IMR-90 (cell line): ENCODE measurements at regions not wholly inside any gene's neighbourhood (a gene's known extent, or its start where the extent isn't known, plus 50 kb on each side); places are given as distances from the start of the nearest gene placed in this dataset.

Source experiments
- ATAC-seq: fragments of 200-7000 bp; cut with Tn5 transposase; 2 replicates; pipeline ENCODE4 v1.9.1; 2020; ENCODE audit warnings: low read depth, mild to moderate bottlenecking, moderate library complexity
- BruUV-seq: library from RNA; stranded (reverse); fragments of 400-500 nt; replicated peaks from 2 replicates; lab custom pipeline; 2021; lab: Mats Ljungman, UMichigan
- CTCF ChIA-PET: fragments of 300-600 bp; formaldehyde crosslinking; extraction: SDS; loops from one replicate; lab custom pipeline; 2021; ENCODE audit warnings: antibody characterized with exemption; lab: Yijun Ruan, JAX
- POLR2A ChIA-PET: fragments of 300-600 bp; sonication (Branson Sonifier 250); formaldehyde crosslinking; loops from one replicate; lab custom pipeline; 2022; ENCODE audit warnings: antibody characterized with exemption; ENCODE audit not compliant: unreplicated experiment; lab: Charles Lee
- DNase-seq: peaks from one replicate; pipeline ENCODE4 v3.0.0; 2013
- H2AFZ ChIP-seq: replicated peaks from 2 replicates; pipeline ENCODE3; 2013; ENCODE audit warnings: low read length, mild to moderate bottlenecking; ENCODE audit not compliant: poor library complexity
- H2AK5ac ChIP-seq: 2 replicates; pipeline ENCODE4 v1.6.1; 2013; ENCODE audit warnings: low read depth, low read length, inconsistent platforms
- H2AK9ac ChIP-seq: replicated peaks from 2 replicates; pipeline ENCODE3; 2013; ENCODE audit warnings: mild to moderate bottlenecking, low read depth, low read length, moderate library complexity; ENCODE audit not compliant: poor library complexity
- H2BK120ac ChIP-seq: 2 replicates; pipeline ENCODE4 v1.6.1; 2013; ENCODE audit warnings: low read depth, low read length, inconsistent platforms
- H2BK15ac ChIP-seq: 3 replicates; pipeline ENCODE4 v1.6.1; 2013; ENCODE audit warnings: low read depth, low read length, inconsistent platforms
- H2BK20ac ChIP-seq: 2 replicates; pipeline ENCODE4 v1.6.1; 2013; ENCODE audit warnings: low read depth, mild to moderate bottlenecking, inconsistent platforms, low read length, moderate library complexity
- H2BK5ac ChIP-seq: 2 replicates; pipeline ENCODE4 v1.6.1; 2013; ENCODE audit warnings: mild to moderate bottlenecking, low read depth, low read length, inconsistent platforms; ENCODE audit not compliant: poor library complexity, severe bottlenecking
- H3K14ac ChIP-seq: replicated peaks from 2 replicates; pipeline ENCODE4 v1.6.1; 2013; ENCODE audit warnings: low read depth, low read length, inconsistent platforms
- H3K18ac ChIP-seq: 2 replicates; pipeline ENCODE4 v1.6.1; 2013; ENCODE audit warnings: low read depth, low read length, control low read depth
- H3K23ac ChIP-seq: 2 replicates; pipeline ENCODE4 v1.6.1; 2013; ENCODE audit warnings: low read depth, low read length, inconsistent platforms
- H3K27ac ChIP-seq: 2 replicates; pipeline ENCODE4 v1.5.1; 2013; ENCODE audit warnings: mild to moderate bottlenecking, control low read depth, low read length; ENCODE audit not compliant: insufficient read depth
- H3K27me3 ChIP-seq: 2 replicates; pipeline ENCODE4 v1.6.1; 2013; ENCODE audit warnings: low read length; ENCODE audit not compliant: control insufficient read depth, insufficient read depth
- H3K36me3 ChIP-seq: 2 replicates; pipeline ENCODE4 v1.6.1; 2013; ENCODE audit warnings: low read length, mixed read lengths; ENCODE audit not compliant: control insufficient read depth, insufficient read depth
- H3K4ac ChIP-seq: 2 replicates; pipeline ENCODE4 v1.6.1; 2013; ENCODE audit warnings: low read depth, low read length, inconsistent platforms
- H3K4me1 ChIP-seq: 2 replicates; pipeline ENCODE4 v1.6.1; 2013; ENCODE audit warnings: low read length, mixed read lengths; ENCODE audit not compliant: control insufficient read depth, insufficient read depth
- H3K4me2 ChIP-seq: 2 replicates; pipeline ENCODE4 v1.6.1; 2013; ENCODE audit warnings: low read depth, mild to moderate bottlenecking, control low read depth, low read length, moderate library complexity
- H3K4me3 ChIP-seq: 2 replicates; pipeline ENCODE4 v1.5.1; 2013; ENCODE audit warnings: low read depth, mild to moderate bottlenecking, control low read depth, low read length, moderate library complexity; ENCODE audit not compliant: insufficient read depth
- H3K56ac ChIP-seq: 2 replicates; pipeline ENCODE4 v1.6.1; 2013; ENCODE audit warnings: low read length, inconsistent platforms; ENCODE audit not compliant: insufficient read depth; ENCODE audit errors: extremely low read depth
- H3K79me1 ChIP-seq, 2 experiments: 2 replicates each; pipeline ENCODE4 v1.6.1; 2013; ENCODE audit warnings: low read length in 2 of 2, inconsistent platforms in 1 of 2, low read depth in 1 of 2
- H3K9ac ChIP-seq: 2 replicates; pipeline ENCODE4 v1.6.1; 2013; ENCODE audit warnings: low read depth, low read length, control low read depth
- H3K9me1 ChIP-seq: 2 replicates; pipeline ENCODE4 v1.6.1; 2013; ENCODE audit warnings: low read length, inconsistent platforms; ENCODE audit not compliant: insufficient read depth
- H3K9me3 ChIP-seq: 2 replicates; pipeline ENCODE4 v1.6.1; 2013; ENCODE audit warnings: low read length; ENCODE audit not compliant: control insufficient read depth, insufficient read depth
- H4K20me1 ChIP-seq: 2 replicates; pipeline ENCODE4 v1.6.1; 2013; ENCODE audit warnings: low read length, inconsistent platforms; ENCODE audit not compliant: insufficient read depth
- H4K5ac ChIP-seq: 2 replicates; pipeline ENCODE4 v1.6.1; 2013; ENCODE audit warnings: mild to moderate bottlenecking, low read depth, low read length, control low read depth
- H4K8ac ChIP-seq, 2 experiments: 2 replicates each; pipeline ENCODE4 v1.6.1; 2013; ENCODE audit warnings: low read depth in 2 of 2, low read length in 2 of 2, control low read depth in 1 of 2, inconsistent platforms in 1 of 2
- H4K91ac ChIP-seq: 2 replicates; pipeline ENCODE4 v1.6.1; 2013; ENCODE audit warnings: low read depth, low read length, inconsistent platforms; ENCODE audit not compliant: insufficient read depth
- BHLHE40 ChIP-seq: fragments of 150-350 bp; IDR thresholded peaks from 2 replicates; pipeline ENCODE4 v1.6.1; 2016; ENCODE audit warnings: mild to moderate bottlenecking, low read depth, low read length
- CEBPB ChIP-seq: IDR thresholded peaks from 2 replicates; pipeline ENCODE4 v1.6.1; 2012; ENCODE audit warnings: low read depth, low read length, improper control_type of control experiment
- CHD1 ChIP-seq: IDR thresholded peaks from 2 replicates; pipeline ENCODE4 v1.6.1; 2012; ENCODE audit warnings: low read depth, low read length, improper control_type of control experiment
- FOS ChIP-seq: fragments of 150-350 bp; IDR thresholded peaks from 2 replicates; pipeline ENCODE4 v1.6.1; 2016; ENCODE audit warnings: low read depth, low read length
- MAFK ChIP-seq: IDR thresholded peaks from 2 replicates; pipeline ENCODE4 v1.6.1; 2012; ENCODE audit warnings: low read depth, low read length, improper control_type of control experiment
- MAZ ChIP-seq: IDR thresholded peaks from 2 replicates; pipeline ENCODE4 v1.6.1; 2012; ENCODE audit warnings: low read depth, mild to moderate bottlenecking, low read length, improper control_type of control experiment, moderate library complexity, borderline replicate concordance
- MXI1 ChIP-seq: IDR thresholded peaks from 2 replicates; pipeline ENCODE4 v1.6.1; 2012; ENCODE audit warnings: low read depth, mild to moderate bottlenecking, low read length, moderate library complexity, borderline replicate concordance
- NFE2L2 ChIP-seq: fragments of 150-350 bp; IDR thresholded peaks from 2 replicates; pipeline ENCODE4 v1.6.1; 2016; ENCODE audit warnings: low read depth, mild to moderate bottlenecking, low read length
- POLR2A ChIP-seq: IDR thresholded peaks from 2 replicates; pipeline ENCODE4 v1.6.1; 2012; ENCODE audit warnings: mild to moderate bottlenecking, low read depth, low read length
- RAD21 ChIP-seq: IDR thresholded peaks from 2 replicates; pipeline ENCODE4 v1.6.1; 2012; ENCODE audit warnings: low read length, improper control_type of control experiment
- RCOR1 ChIP-seq: IDR thresholded peaks from 2 replicates; pipeline ENCODE4 v1.6.1; 2012; ENCODE audit warnings: mild to moderate bottlenecking, low read length, improper control_type of control experiment; ENCODE audit not compliant: insufficient replicate concordance
- RFX5 ChIP-seq: IDR thresholded peaks from 2 replicates; pipeline ENCODE4 v1.8.0; 2012; ENCODE audit warnings: low read depth, mild to moderate bottlenecking, low read length, moderate library complexity
- SMC3 ChIP-seq: fragments of 150-350 bp; IDR thresholded peaks from 2 replicates; pipeline ENCODE4 v1.6.1; 2016; ENCODE audit warnings: low read depth, mild to moderate bottlenecking, antibody characterized with exemption, low read length, moderate library complexity
- WGBS, 2 experiments: methylation state at CpG; one replicate each; pipeline versions ENCODE4 v1.1.5 to v1.1.7; 2013; ENCODE audit warnings: missing lambda C conversion rate in 2 of 2; ENCODE audit not compliant: insufficient read length in 1 of 2; ENCODE audit errors: extremely low coverage in 2 of 2; 5-methylcytosine and 5-hydroxymethylcytosine counted together
- dilution Hi-C: fragments of 300-500 bp; cut with HindIII; formaldehyde crosslinking; loops from one replicate; pipeline ENCODE4 v1.14.3; 2018; ENCODE audit warnings: low sequenced_read_pairs; ENCODE audit not compliant: unreplicated experiment
- in situ Hi-C: fragments of 300-500 bp; cut with MboI; formaldehyde crosslinking; loops from 3 replicates; pipeline ENCODE4 v1.14.3; 2019; ENCODE audit warnings: low sequenced_read_pairs, inconsistent platforms, mixed read lengths
- intact Hi-C: fragments of 100-400 bp; cut with micrococcal nuclease; formaldehyde crosslinking; loops from 2 replicates; pipeline ENCODE4 v1.10.0; 2022
- TF ChIP-seq, protein P1 (sequence below): fragments of 150-350 bp; IDR thresholded peaks from 2 replicates; pipeline ENCODE4 v1.6.1; 2016; ENCODE audit warnings: low read depth, mild to moderate bottlenecking, low read length, moderate library complexity, borderline replicate concordance
- TF ChIP-seq, protein P2 (sequence below): conservative IDR thresholded peaks from 2 replicates; pipeline ENCODE4 v1.5.1; 2012; ENCODE audit warnings: mild to moderate bottlenecking, low read depth, low read length, improper control_type of control experiment
- TF ChIP-seq, protein P3 (sequence below): fragments of 150-350 bp; IDR thresholded peaks from 2 replicates; pipeline ENCODE4 v1.6.1; 2017; ENCODE audit warnings: mild to moderate bottlenecking, antibody characterized with exemption, low read length, low read depth

DNA sequence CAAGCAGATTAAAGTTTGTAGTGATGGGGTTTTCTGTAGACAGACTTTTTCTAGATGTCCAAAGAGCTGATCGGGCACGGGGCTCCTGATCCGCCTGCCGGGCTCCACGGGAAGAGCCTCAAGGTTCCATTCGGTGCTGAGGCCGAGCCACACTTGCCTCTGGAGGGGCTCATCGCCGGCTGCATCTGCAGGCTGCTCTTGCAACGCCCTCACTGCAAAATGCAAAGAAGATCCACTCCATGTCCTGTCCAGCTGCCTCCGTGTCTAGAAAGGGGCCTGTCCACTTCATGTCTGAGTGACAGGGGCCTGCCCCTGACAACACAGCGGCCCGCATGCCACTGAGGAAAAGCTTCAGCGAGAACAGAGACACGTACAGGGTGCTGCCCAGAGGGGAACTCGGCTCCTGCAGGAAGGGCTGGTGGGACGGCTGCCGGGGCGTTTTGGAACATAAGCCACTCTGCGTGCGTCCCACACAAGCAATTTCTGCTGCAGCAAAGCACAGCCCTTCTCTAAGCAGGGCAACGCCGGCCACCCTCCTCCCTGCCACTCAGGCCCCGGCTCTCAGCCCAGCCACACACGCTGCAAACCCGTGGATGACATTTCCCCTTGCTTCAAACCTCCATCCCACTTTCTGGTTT is 53.6 kb upstream of the CTDP1 start:
- Histone ChIP-seq H4K91ac (no peak overlapping the region), H2BK5ac (no peak overlapping the region), H3K4ac (no peak overlapping the region), H3K9me3 (no peaks in the 10 kb centered on the region), H3K9ac (no peak overlapping the region), H2BK20ac (no peak overlapping the region), H2BK15ac (no peak overlapping the region), H3K4me2 (no peak overlapping the region), H3K18ac (no peak overlapping the region), H4K5ac (no peak overlapping the region), H2AFZ (peak overlapping the region; percentile 48), H3K36me3 (no peaks in the 10 kb centered on the region), H3K14ac (no peak overlapping the region), H3K23ac (no peak overlapping the region), H3K79me1 (no peaks in the 10 kb centered on the region), H2BK120ac (no peak overlapping the region), H3K4me3 (no peak overlapping the region), H3K9me1 (no peaks in the 10 kb centered on the region), H3K27me3 (peaks cover 49% of the 10 kb centered on the region), H3K4me1 (no peaks in the 10 kb centered on the region), H2AK5ac (no peak overlapping the region), H4K8ac (no peak overlapping the region), H3K56ac (no peak overlapping the region), H2AK9ac (no peak overlapping the region), H3K27ac (no peak overlapping the region), H4K20me1 (no peaks in the 10 kb centered on the region)
- CTCF ChIA-PET: no interaction called here
- DNase-seq: no peak
- BruUV-seq: no TSS peak
- intact Hi-C loops: no loop called here
- dilution Hi-C loops: no loop called here
- POLR2A ChIA-PET: no interaction called here
- in situ Hi-C loops: no loop called here
- no peak for ATAC-seq
- TF ChIP-seq SMC3 (no peak), CEBPB (no peak), RFX5 (no peak), MAZ (no peak), MXI1 (no peak), NFE2L2 (no peak), FOS (no peak), RCOR1 (no peak), MAFK (no peak), CHD1 (no peak), POLR2A (no peak), BHLHE40 (no peak), RAD21 (no peak)
- TF ChIP-seq, protein P1, sequence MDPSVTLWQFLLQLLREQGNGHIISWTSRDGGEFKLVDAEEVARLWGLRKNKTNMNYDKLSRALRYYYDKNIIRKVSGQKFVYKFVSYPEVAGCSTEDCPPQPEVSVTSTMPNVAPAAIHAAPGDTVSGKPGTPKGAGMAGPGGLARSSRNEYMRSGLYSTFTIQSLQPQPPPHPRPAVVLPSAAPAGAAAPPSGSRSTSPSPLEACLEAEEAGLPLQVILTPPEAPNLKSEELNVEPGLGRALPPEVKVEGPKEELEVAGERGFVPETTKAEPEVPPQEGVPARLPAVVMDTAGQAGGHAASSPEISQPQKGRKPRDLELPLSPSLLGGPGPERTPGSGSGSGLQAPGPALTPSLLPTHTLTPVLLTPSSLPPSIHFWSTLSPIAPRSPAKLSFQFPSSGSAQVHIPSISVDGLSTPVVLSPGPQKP: no peak
- TF ChIP-seq, protein P2, sequence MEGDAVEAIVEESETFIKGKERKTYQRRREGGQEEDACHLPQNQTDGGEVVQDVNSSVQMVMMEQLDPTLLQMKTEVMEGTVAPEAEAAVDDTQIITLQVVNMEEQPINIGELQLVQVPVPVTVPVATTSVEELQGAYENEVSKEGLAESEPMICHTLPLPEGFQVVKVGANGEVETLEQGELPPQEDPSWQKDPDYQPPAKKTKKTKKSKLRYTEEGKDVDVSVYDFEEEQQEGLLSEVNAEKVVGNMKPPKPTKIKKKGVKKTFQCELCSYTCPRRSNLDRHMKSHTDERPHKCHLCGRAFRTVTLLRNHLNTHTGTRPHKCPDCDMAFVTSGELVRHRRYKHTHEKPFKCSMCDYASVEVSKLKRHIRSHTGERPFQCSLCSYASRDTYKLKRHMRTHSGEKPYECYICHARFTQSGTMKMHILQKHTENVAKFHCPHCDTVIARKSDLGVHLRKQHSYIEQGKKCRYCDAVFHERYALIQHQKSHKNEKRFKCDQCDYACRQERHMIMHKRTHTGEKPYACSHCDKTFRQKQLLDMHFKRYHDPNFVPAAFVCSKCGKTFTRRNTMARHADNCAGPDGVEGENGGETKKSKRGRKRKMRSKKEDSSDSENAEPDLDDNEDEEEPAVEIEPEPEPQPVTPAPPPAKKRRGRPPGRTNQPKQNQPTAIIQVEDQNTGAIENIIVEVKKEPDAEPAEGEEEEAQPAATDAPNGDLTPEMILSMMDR: no peak
- TF ChIP-seq, protein P3, sequence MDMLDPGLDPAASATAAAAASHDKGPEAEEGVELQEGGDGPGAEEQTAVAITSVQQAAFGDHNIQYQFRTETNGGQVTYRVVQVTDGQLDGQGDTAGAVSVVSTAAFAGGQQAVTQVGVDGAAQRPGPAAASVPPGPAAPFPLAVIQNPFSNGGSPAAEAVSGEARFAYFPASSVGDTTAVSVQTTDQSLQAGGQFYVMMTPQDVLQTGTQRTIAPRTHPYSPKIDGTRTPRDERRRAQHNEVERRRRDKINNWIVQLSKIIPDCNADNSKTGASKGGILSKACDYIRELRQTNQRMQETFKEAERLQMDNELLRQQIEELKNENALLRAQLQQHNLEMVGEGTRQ: no peak
- 60% methylated on average over 17 of the region's 26 CpGs; no CpG with 5 or more reads in 1 of the 2 experiments for WGBS, 2 experiments
